ENCODE measurements at regions not wholly inside any gene's neighbourhood (a gene's known extent, or its start where the extent isn't known, plus 50 kb on each side); places are given as distances from the start of the nearest gene placed in this dataset.

DNA sequence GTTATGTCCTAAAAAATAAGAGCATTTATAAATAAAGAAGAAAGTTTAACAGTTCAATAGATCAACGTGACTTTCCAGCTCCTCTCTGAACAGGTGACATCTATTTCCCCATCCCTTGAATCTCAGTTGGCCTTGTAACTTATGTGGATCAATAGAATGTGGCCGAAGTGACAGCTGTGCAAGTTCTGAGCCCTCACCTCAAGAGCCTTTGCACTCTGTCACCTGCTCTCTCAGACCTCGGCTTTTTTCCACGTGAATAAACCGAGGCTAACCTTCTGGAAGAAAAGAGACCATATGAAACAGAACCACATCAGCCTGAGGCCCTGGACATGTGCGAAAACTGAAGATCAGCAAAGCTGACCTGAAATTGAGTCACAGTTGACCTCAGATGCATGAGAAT lies 253.0 kb downstream of the DAD1 start:
- peaks cover 16% of the 10 kb centered on the region for H3K4me1 ChIP-seq
- H3K27ac ChIP-seq = no peak overlapping the region
- no peak overlapping the region for H3K4me3 ChIP-seq (ENCODE audit: low read depth, low read length)
- no peaks in the 10 kb centered on the region for H3K9me3 ChIP-seq (ENCODE audit: control insufficient read depth, low read length)
- TF ChIP-seq, protein P1, sequence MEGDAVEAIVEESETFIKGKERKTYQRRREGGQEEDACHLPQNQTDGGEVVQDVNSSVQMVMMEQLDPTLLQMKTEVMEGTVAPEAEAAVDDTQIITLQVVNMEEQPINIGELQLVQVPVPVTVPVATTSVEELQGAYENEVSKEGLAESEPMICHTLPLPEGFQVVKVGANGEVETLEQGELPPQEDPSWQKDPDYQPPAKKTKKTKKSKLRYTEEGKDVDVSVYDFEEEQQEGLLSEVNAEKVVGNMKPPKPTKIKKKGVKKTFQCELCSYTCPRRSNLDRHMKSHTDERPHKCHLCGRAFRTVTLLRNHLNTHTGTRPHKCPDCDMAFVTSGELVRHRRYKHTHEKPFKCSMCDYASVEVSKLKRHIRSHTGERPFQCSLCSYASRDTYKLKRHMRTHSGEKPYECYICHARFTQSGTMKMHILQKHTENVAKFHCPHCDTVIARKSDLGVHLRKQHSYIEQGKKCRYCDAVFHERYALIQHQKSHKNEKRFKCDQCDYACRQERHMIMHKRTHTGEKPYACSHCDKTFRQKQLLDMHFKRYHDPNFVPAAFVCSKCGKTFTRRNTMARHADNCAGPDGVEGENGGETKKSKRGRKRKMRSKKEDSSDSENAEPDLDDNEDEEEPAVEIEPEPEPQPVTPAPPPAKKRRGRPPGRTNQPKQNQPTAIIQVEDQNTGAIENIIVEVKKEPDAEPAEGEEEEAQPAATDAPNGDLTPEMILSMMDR (IDR thresholded peaks at IDR 0.05) = no peak
- H3K27me3 ChIP-seq (ENCODE audit: control insufficient read depth, insufficient read depth, low read length) = no peaks in the 10 kb centered on the region
- no peaks in the 10 kb centered on the region for H3K36me3 ChIP-seq (ENCODE audit: control insufficient read depth, insufficient read depth, low read length)
- no peaks in the 10 kb centered on the region for H3K79me2 ChIP-seq
- H3K9ac ChIP-seq = no peak overlapping the region
- H3K4me2 ChIP-seq (ENCODE audit: low read length) = no peak overlapping the region
- H2AFZ ChIP-seq = no peak overlapping the region

DNA sequence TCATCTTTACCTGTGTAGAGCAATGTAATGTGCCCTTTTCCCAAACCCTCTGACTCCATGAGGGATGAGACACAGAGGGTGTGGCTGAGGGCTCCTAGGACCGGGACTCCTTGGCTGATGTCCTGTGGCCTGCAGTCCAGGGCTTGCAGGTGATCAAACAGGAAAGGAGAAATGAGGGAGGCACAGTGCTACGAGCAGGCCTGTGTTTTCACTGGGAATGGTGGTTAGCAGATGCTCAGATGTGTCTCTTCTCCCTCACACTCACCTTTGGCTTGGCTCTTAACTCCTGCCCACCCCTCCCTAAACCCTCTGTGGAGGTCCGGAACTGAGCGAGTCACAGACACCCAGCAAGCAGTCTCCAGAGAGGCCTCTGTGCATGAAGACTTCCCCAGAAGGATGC lies 254.4 kb downstream of the DAD1 start:
- H3K9me3 ChIP-seq (ENCODE audit: control insufficient read depth, low read length) = no peaks in the 10 kb centered on the region
- no peaks in the 10 kb centered on the region for H3K27me3 ChIP-seq (ENCODE audit: control insufficient read depth, insufficient read depth, low read length)
- peaks cover 10% of the 10 kb centered on the region for H3K4me1 ChIP-seq
- H3K27ac ChIP-seq = no peak overlapping the region
- no peak overlapping the region for H2AFZ ChIP-seq
- no peaks in the 10 kb centered on the region for H3K36me3 ChIP-seq (ENCODE audit: control insufficient read depth, insufficient read depth, low read length)
- TF ChIP-seq, protein P1 (IDR thresholded peaks at IDR 0.05) = no peak
- H3K4me2 ChIP-seq (ENCODE audit: low read length) = no peak overlapping the region
- H3K79me2 ChIP-seq = no peaks in the 10 kb centered on the region
- no peak overlapping the region for H3K4me3 ChIP-seq (ENCODE audit: low read depth, low read length)
- H3K9ac ChIP-seq = no peak overlapping the region

DNA sequence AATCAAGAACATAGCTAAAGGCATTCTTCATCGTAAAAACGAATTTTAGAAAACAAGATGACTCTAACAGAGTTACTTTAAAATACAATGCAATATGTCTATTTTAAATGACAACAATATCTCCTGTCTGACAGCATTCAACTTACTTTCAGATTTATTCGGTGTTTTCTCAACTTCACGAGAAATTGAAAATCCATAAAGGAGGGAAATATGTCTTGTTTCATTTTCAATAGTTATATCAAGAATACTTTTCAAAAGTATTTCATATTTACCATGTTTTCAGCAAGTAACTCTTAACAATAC lies 254.8 kb downstream of the DAD1 start:
- H2AFZ ChIP-seq = no peak overlapping the region
- no peak overlapping the region for H3K4me2 ChIP-seq (ENCODE audit: low read length)
- no peak overlapping the region for H3K27ac ChIP-seq
- TF ChIP-seq, protein P1 (IDR thresholded peaks at IDR 0.05) = no peak
- no peaks in the 10 kb centered on the region for H3K9me3 ChIP-seq (ENCODE audit: control insufficient read depth, low read length)
- peaks cover 6% of the 10 kb centered on the region for H3K4me1 ChIP-seq
- no peaks in the 10 kb centered on the region for H3K36me3 ChIP-seq (ENCODE audit: control insufficient read depth, insufficient read depth, low read length)
- H3K27me3 ChIP-seq (ENCODE audit: control insufficient read depth, insufficient read depth, low read length) = no peaks in the 10 kb centered on the region
- no peak overlapping the region for H3K9ac ChIP-seq
- no peaks in the 10 kb centered on the region for H3K79me2 ChIP-seq
- H3K4me3 ChIP-seq (ENCODE audit: low read depth, low read length) = no peak overlapping the region

DNA sequence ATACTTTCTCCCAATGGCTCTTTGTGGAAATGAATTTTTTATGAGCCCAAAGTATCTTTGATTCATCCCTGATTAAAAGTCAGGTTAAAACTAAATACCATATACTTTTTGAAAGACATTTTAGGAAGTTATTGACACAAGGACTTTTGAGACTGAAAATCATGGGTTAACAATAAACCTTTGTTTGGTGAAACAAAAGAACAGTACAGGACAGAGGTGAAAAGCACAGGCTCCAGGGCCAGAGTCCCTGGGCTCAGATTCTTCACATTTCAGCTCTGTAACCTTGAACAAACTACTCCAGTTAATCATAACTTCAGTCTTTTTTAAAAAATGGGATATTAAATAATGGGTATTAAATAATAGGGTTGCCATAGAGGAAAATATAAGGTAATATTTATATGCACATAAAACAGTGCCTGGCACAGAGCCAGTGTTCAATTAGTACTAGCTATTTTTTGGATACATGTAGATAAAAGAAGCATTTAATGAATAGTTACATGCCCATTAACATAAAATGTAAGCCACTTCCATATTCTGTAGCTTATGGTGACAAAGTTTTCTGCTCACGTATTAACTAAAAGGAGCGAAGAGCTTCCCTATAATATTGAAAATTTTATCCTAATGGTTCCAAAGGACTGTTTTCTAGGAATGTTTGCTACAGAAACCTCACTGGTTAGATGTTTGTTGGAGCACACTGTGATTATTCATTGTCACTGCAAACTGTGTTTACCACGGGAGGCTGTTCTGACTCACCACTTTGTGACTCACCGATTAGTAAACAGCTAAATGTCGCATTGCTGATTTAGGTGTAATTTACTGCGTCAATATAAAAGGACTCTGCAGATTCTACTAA lies 255.4 kb downstream of the DAD1 start:
- Histone ChIP-seq H3K79me2 (no peaks in the 10 kb centered on the region), H3K4me2 (ENCODE audit: low read length) (no peak overlapping the region), H3K27me3 (ENCODE audit: control insufficient read depth, insufficient read depth, low read length) (no peaks in the 10 kb centered on the region), H3K9me3 (ENCODE audit: control insufficient read depth, low read length) (no peaks in the 10 kb centered on the region), H3K27ac (no peak overlapping the region), H3K4me1 (peaks cover 2% of the 10 kb centered on the region), H3K4me3 (ENCODE audit: low read depth, low read length) (no peak overlapping the region), H3K36me3 (ENCODE audit: control insufficient read depth, insufficient read depth, low read length) (no peaks in the 10 kb centered on the region), H3K9ac (no peak overlapping the region), H2AFZ (no peak overlapping the region)
- TF ChIP-seq, protein P1 (IDR thresholded peaks at IDR 0.05) = no peak
